Calu3 (cell line): ENCODE measurements at regions not wholly inside any gene's neighbourhood (a gene's known extent, or its start where the extent isn't known, plus 50 kb on each side); places are given as distances from the start of the nearest gene placed in this dataset.
A peak's percentile ranks its signal among the peaks of the same experiment; 100 is the strongest.

ENCODE experiments used
- BruUV-seq: library from RNA; stranded (reverse); fragments of 400-500 nt; replicated peaks from 2 replicates; lab custom pipeline; 2021; lab: Mats Ljungman, UMichigan
- CTCF ChIA-PET: fragments of 300-600 bp; sonication (Branson Sonifier 250); formaldehyde crosslinking; loops from one replicate; lab custom pipeline; 2022; ENCODE audit warnings: antibody characterized with exemption; lab: Charles Lee
- DNase-seq: peaks from one replicate; pipeline ENCODE4 v3.0.0; 2022
- H3K27ac Mint-ChIP-seq: one replicate; pipeline ENCODE4 v1.8.0; 2022; ENCODE audit warnings: mixed read lengths; ENCODE audit not compliant: unreplicated experiment
- H3K27me3 Mint-ChIP-seq: one replicate; pipeline ENCODE4 v1.8.0; 2022; ENCODE audit warnings: mixed read lengths; ENCODE audit not compliant: unreplicated experiment
- H3K36me3 Mint-ChIP-seq: one replicate; pipeline ENCODE4 v1.8.0; 2022; ENCODE audit warnings: mild to moderate bottlenecking, moderate library complexity, mixed read lengths; ENCODE audit not compliant: insufficient read depth, unreplicated experiment
- H3K4me1 Mint-ChIP-seq: one replicate; pipeline ENCODE4 v1.8.0; 2022; ENCODE audit warnings: mild to moderate bottlenecking, low read depth, mixed read lengths; ENCODE audit not compliant: unreplicated experiment
- H3K4me3 Mint-ChIP-seq: one replicate; pipeline ENCODE4 v1.8.0; 2022; ENCODE audit warnings: mild to moderate bottlenecking, low read depth, moderate library complexity, mixed read lengths; ENCODE audit not compliant: unreplicated experiment
- H3K9me3 Mint-ChIP-seq: one replicate; pipeline ENCODE4 v1.8.0; 2022; ENCODE audit warnings: low read depth, mixed read lengths; ENCODE audit not compliant: unreplicated experiment
- CTCF ChIP-seq: fragments of 200-600 bp; IDR thresholded peaks from one replicate; pipeline ENCODE4 v1.8.0; 2022; ENCODE audit warnings: antibody characterized with exemption; ENCODE audit not compliant: unreplicated experiment
- intact Hi-C: fragments of 100-400 bp; cut with micrococcal nuclease; formaldehyde crosslinking; loops from one replicate; pipeline ENCODE4 v1.10.0; 2022; ENCODE audit not compliant: unreplicated experiment

- Mint-ChIP-seq H3K27ac (peak overlapping the region; percentile 10), H3K36me3 (no peaks in the 10 kb centered on the region), H3K27me3 (no peaks in the 10 kb centered on the region), H3K4me1 (peaks cover 19% of the 10 kb centered on the region), H3K4me3 (no peak overlapping the region), H3K9me3 (peaks cover 4% of the 10 kb centered on the region)
- TF ChIP-seq CTCF: no peak
- no TSS peak for BruUV-seq
- DNase-seq: no peak
- CTCF ChIA-PET: no interaction called here
- intact Hi-C loops: no loop called here
Measured at GRCh38 chr7:41207141-41207540, 495.7 kb downstream of the INHBA start.

- DNase-seq: no peak
- Mint-ChIP-seq H3K4me3 (peak overlapping the region; percentile 44), H3K27me3 (no peaks in the 10 kb centered on the region), H3K36me3 (no peaks in the 10 kb centered on the region), H3K4me1 (peaks cover 19% of the 10 kb centered on the region), H3K27ac (peak overlapping the region; percentile 32), H3K9me3 (peaks cover 4% of the 10 kb centered on the region)
- CTCF ChIA-PET: no interaction called here
- no peak for TF ChIP-seq CTCF
- intact Hi-C loops: no loop called here
- BruUV-seq: no TSS peak
Measured at GRCh38 chr7:41206267-41206666, 496.6 kb downstream of the INHBA start.

- no peak for TF ChIP-seq CTCF
- no peak for DNase-seq
- Mint-ChIP-seq H3K9me3 (peaks cover 4% of the 10 kb centered on the region), H3K27me3 (no peaks in the 10 kb centered on the region), H3K36me3 (no peaks in the 10 kb centered on the region), H3K4me3 (no peak overlapping the region), H3K27ac (no peak overlapping the region), H3K4me1 (peaks cover 19% of the 10 kb centered on the region)
- CTCF ChIA-PET: no interaction called here
- intact Hi-C loops: no loop called here
- BruUV-seq: no TSS peak
Measured at GRCh38 chr7:41205600-41205999, 497.3 kb downstream of the INHBA start.

- Mint-ChIP-seq H3K27ac (no peak overlapping the region), H3K9me3 (peaks cover 4% of the 10 kb centered on the region), H3K36me3 (no peaks in the 10 kb centered on the region), H3K4me3 (no peak overlapping the region), H3K27me3 (no peaks in the 10 kb centered on the region), H3K4me1 (peaks cover 19% of the 10 kb centered on the region)
- intact Hi-C loops: no loop called here
- BruUV-seq: no TSS peak
- DNase-seq: no peak
- CTCF ChIA-PET: no interaction called here
- TF ChIP-seq CTCF: no peak
Measured at GRCh38 chr7:41203542-41203941, 499.3 kb downstream of the INHBA start.
